ENCODE measurements at regions not wholly inside any gene's neighbourhood (a gene's known extent, or its start where the extent isn't known, plus 50 kb on each side); places are given as distances from the start of the nearest gene placed in this dataset.

- no peaks in the 10 kb centered on the region for H3K4me1 Mint-ChIP-seq
Measured at GRCh38 chr6:17047889-17048288, 54.0 kb upstream of the STMND1 start.

GRCh38 chr6:17045581-17046322 is 56.1 kb upstream of the STMND1 start:
- ATAC-seq (replicated peaks in 1 of 4) = no peak
- Mint-ChIP-seq H3K27me3 (peaks cover 30 to 47% of the 10 kb centered on the region in 2 donors), H3K36me3 (no peaks in the 10 kb centered on the region), H3K9me3 (no peaks in the 10 kb centered on the region), H3K27ac (no peak overlapping the region), H3K4me3 (no peak overlapping the region), H3K4me1 (no peaks in the 10 kb centered on the region)
- Histone ChIP-seq H3K4me3 (ENCODE audit: control insufficient read depth in 1 of 2, extremely low read depth in 1 of 2, low read length in 1 of 2) (no peak overlapping the region), H3K4me1 (ENCODE audit: control insufficient read depth in 1 of 2, extremely low read depth in 1 of 2, insufficient read depth in 2 of 2, low read length in 2 of 2) (no peaks in the 10 kb centered on the region), H3K36me3 (ENCODE audit: control insufficient read depth in 2 of 2, extremely low read depth in 1 of 2, insufficient read depth in 1 of 2, low read length in 1 of 2) (no peaks in the 10 kb centered on the region), H3K9me3 (no peaks in the 10 kb centered on the region), H3K27ac (ENCODE audit: low read length) (no peak overlapping the region), H3K27me3 (replicated peaks in 1 of 2; ENCODE audit: control insufficient read depth in 2 of 2, extremely low read depth in 1 of 2, insufficient read depth in 2 of 2, low read length in 1 of 2) (peaks cover 0 to 5% of the 10 kb centered on the region in 2 experiments)
- ChIA-PET CTCF (no interaction called here), POLR2A (no interaction called here)
- WGBS (ENCODE audit: insufficient coverage) = 59% methylated on average over 2 of the region's 4 CpGs
- no peak for DNase-seq

More at GRCh38 chr6:17047889-17048288, 54.0 kb upstream of the STMND1 start:
- WGBS (ENCODE audit: insufficient coverage) = 93% methylated on average over 3 of the region's 5 CpGs
- DNase-seq (no peak), ATAC-seq (replicated peaks in 1 of 4) (no peak)
- no peaks in the 10 kb centered on the region for H3K4me1 ChIP-seq (ENCODE audit: control insufficient read depth in 1 of 2, extremely low read depth in 1 of 2, insufficient read depth in 2 of 2, low read length in 2 of 2)
- H3K27ac ChIP-seq (ENCODE audit: low read length) = no peak overlapping the region
- ChIA-PET CTCF (no interaction called here), POLR2A (no interaction called here)
- Mint-ChIP-seq H3K27me3 (peaks cover 24 to 36% of the 10 kb centered on the region in 2 donors), H3K27ac (no peak overlapping the region), H3K9me3 (no peaks in the 10 kb centered on the region), H3K36me3 (no peaks in the 10 kb centered on the region), H3K4me3 (no peak overlapping the region)
- no peaks in the 10 kb centered on the region for H3K9me3 ChIP-seq
- peaks cover 0 to 5% of the 10 kb centered on the region in 2 experiments for H3K27me3 ChIP-seq (replicated peaks in 1 of 2; ENCODE audit: control insufficient read depth in 2 of 2, extremely low read depth in 1 of 2, insufficient read depth in 2 of 2, low read length in 1 of 2)
- H3K4me3 ChIP-seq (ENCODE audit: control insufficient read depth in 1 of 2, extremely low read depth in 1 of 2, low read length in 1 of 2) = no peak overlapping the region
- H3K36me3 ChIP-seq (ENCODE audit: control insufficient read depth in 2 of 2, extremely low read depth in 1 of 2, insufficient read depth in 1 of 2, low read length in 1 of 2) = no peaks in the 10 kb centered on the region

- H3K27me3 ChIP-seq (replicated peaks in 1 of 2; ENCODE audit: control insufficient read depth in 2 of 2, extremely low read depth in 1 of 2, insufficient read depth in 2 of 2, low read length in 1 of 2) = peaks cover 0 to 3% of the 10 kb centered on the region in 2 experiments
- Mint-ChIP-seq H3K4me3 (no peak overlapping the region), H3K4me1 (no peaks in the 10 kb centered on the region), H3K9me3 (peaks cover 0 to 4% (median 0%) of the 10 kb centered on the region in 3 donors), H3K27ac (no peak overlapping the region), H3K27me3 (peaks cover 29 to 38% of the 10 kb centered on the region in 2 donors), H3K36me3 (no peaks in the 10 kb centered on the region)
- H3K4me1 ChIP-seq (ENCODE audit: control insufficient read depth in 1 of 2, extremely low read depth in 1 of 2, insufficient read depth in 2 of 2, low read length in 2 of 2) = no peaks in the 10 kb centered on the region
- POLR2A ChIA-PET = no interaction called here
- ATAC-seq (replicated peaks in 1 of 4) = no peak
- no peak for DNase-seq
- WGBS (ENCODE audit: insufficient coverage) = no CpG with 5 or more reads among the region's 1 CpG
- CTCF ChIA-PET = no interaction called here
- H3K27ac ChIP-seq (ENCODE audit: low read length) = no peak overlapping the region
- H3K36me3 ChIP-seq (ENCODE audit: control insufficient read depth in 2 of 2, extremely low read depth in 1 of 2, insufficient read depth in 1 of 2, low read length in 1 of 2) = no peaks in the 10 kb centered on the region
- H3K4me3 ChIP-seq (ENCODE audit: control insufficient read depth in 1 of 2, extremely low read depth in 1 of 2, low read length in 1 of 2) = no peak overlapping the region
- no peaks in the 10 kb centered on the region for H3K9me3 ChIP-seq
Measured at GRCh38 chr6:17043148-17043522, 58.7 kb upstream of the STMND1 start.

- no peak for ATAC-seq (replicated peaks in 1 of 4)
- WGBS (ENCODE audit: insufficient coverage) = 100% methylated on average over 1 of the region's 5 CpGs
- no peak overlapping the region for H3K27ac ChIP-seq (ENCODE audit: low read length)
- no peak for DNase-seq
- no peaks in the 10 kb centered on the region for H3K4me1 ChIP-seq (ENCODE audit: control insufficient read depth in 1 of 2, extremely low read depth in 1 of 2, insufficient read depth in 2 of 2, low read length in 2 of 2)
- Mint-ChIP-seq H3K9me3 (peaks cover 0 to 7% (median 0%) of the 10 kb centered on the region in 3 donors), H3K27ac (no peak overlapping the region), H3K4me3 (no peak overlapping the region), H3K36me3 (no peaks in the 10 kb centered on the region), H3K27me3 (peaks cover 29 to 38% of the 10 kb centered on the region in 2 donors), H3K4me1 (no peaks in the 10 kb centered on the region)
- H3K27me3 ChIP-seq (replicated peaks in 1 of 2; ENCODE audit: control insufficient read depth in 2 of 2, extremely low read depth in 1 of 2, insufficient read depth in 2 of 2, low read length in 1 of 2) = peaks cover 0 to 3% of the 10 kb centered on the region in 2 experiments
- no peaks in the 10 kb centered on the region for H3K36me3 ChIP-seq (ENCODE audit: control insufficient read depth in 2 of 2, extremely low read depth in 1 of 2, insufficient read depth in 1 of 2, low read length in 1 of 2)
- no peak overlapping the region for H3K4me3 ChIP-seq (ENCODE audit: control insufficient read depth in 1 of 2, extremely low read depth in 1 of 2, low read length in 1 of 2)
- CTCF ChIA-PET = no interaction called here
- POLR2A ChIA-PET = no interaction called here
- H3K9me3 ChIP-seq = no peaks in the 10 kb centered on the region
Measured at GRCh38 chr6:17042422-17043147, 59.3 kb upstream of the STMND1 start.

- Mint-ChIP-seq H3K27ac (no peak overlapping the region), H3K4me3 (no peak overlapping the region), H3K27me3 (peaks cover 21 to 22% of the 10 kb centered on the region in 2 donors), H3K4me1 (no peaks in the 10 kb centered on the region), H3K36me3 (no peaks in the 10 kb centered on the region), H3K9me3 (peaks cover 0 to 7% (median 0%) of the 10 kb centered on the region in 3 donors)
- POLR2A ChIA-PET = no interaction called here
- Histone ChIP-seq H3K4me1 (ENCODE audit: control insufficient read depth in 1 of 2, extremely low read depth in 1 of 2, insufficient read depth in 2 of 2, low read length in 2 of 2) (no peaks in the 10 kb centered on the region), H3K36me3 (ENCODE audit: control insufficient read depth in 2 of 2, extremely low read depth in 1 of 2, insufficient read depth in 1 of 2, low read length in 1 of 2) (no peaks in the 10 kb centered on the region), H3K27me3 (replicated peaks in 1 of 2; ENCODE audit: control insufficient read depth in 2 of 2, extremely low read depth in 1 of 2, insufficient read depth in 2 of 2, low read length in 1 of 2) (no peaks in the 10 kb centered on the region), H3K27ac (ENCODE audit: low read length) (no peak overlapping the region), H3K4me3 (ENCODE audit: control insufficient read depth in 1 of 2, extremely low read depth in 1 of 2, low read length in 1 of 2) (no peak overlapping the region), H3K9me3 (no peaks in the 10 kb centered on the region)
- CTCF ChIA-PET = no interaction called here
- no CpG with 5 or more reads among the region's 4 CpGs for WGBS (ENCODE audit: insufficient coverage)
- ATAC-seq (replicated peaks in 1 of 4) = no peak
- no peak for DNase-seq
Measured at GRCh38 chr6:17039266-17039665, 62.6 kb upstream of the STMND1 start.

GRCh38 chr6:17038316-17038715 is 63.5 kb upstream of the STMND1 start:
- Mint-ChIP-seq H3K4me1 (no peaks in the 10 kb centered on the region), H3K4me3 (no peak overlapping the region), H3K9me3 (peaks cover 0 to 7% (median 0%) of the 10 kb centered on the region in 3 donors), H3K36me3 (no peaks in the 10 kb centered on the region), H3K27ac (no peak overlapping the region), H3K27me3 (peaks cover 14 to 17% of the 10 kb centered on the region in 2 donors)
- Histone ChIP-seq H3K27ac (ENCODE audit: low read length) (no peak overlapping the region), H3K36me3 (ENCODE audit: control insufficient read depth in 2 of 2, extremely low read depth in 1 of 2, insufficient read depth in 1 of 2, low read length in 1 of 2) (no peaks in the 10 kb centered on the region), H3K27me3 (replicated peaks in 1 of 2; ENCODE audit: control insufficient read depth in 2 of 2, extremely low read depth in 1 of 2, insufficient read depth in 2 of 2, low read length in 1 of 2) (no peaks in the 10 kb centered on the region), H3K4me3 (ENCODE audit: control insufficient read depth in 1 of 2, extremely low read depth in 1 of 2, low read length in 1 of 2) (no peak overlapping the region), H3K9me3 (no peaks in the 10 kb centered on the region), H3K4me1 (ENCODE audit: control insufficient read depth in 1 of 2, extremely low read depth in 1 of 2, insufficient read depth in 2 of 2, low read length in 2 of 2) (no peaks in the 10 kb centered on the region)
- DNase-seq (no peak), ATAC-seq (replicated peaks in 1 of 4) (no peak)
- WGBS (ENCODE audit: insufficient coverage) = no CpG with 5 or more reads among the region's 2 CpGs
- ChIA-PET POLR2A (no interaction called here), CTCF (no interaction called here)
